Epithelial cell of proximal tubule (primary cell): ENCODE measurements at regions not wholly inside any gene's neighbourhood (a gene's known extent, or its start where the extent isn't known, plus 50 kb on each side); places are given as distances from the start of the nearest gene placed in this dataset.
"Not testable (repeated sequence)": the region's sequence is repeated elsewhere in the genome, so short reads cannot be mapped to it uniquely, and the experiment has no call there.

ENCODE experiments used
- DNase-seq: peaks from one replicate; pipeline ENCODE4 v3.0.0-alpha.2; 2011; ENCODE audit warnings: low read depth
- H3K4me3 ChIP-seq: 2 replicates; pipeline ENCODE4 v1.5.1; 2011; ENCODE audit warnings: low read depth, mild to moderate bottlenecking, low read length
- CTCF ChIP-seq: conservative IDR thresholded peaks from 2 replicates; pipeline ENCODE4 v1.5.1; 2012; ENCODE audit warnings: low read depth, mild to moderate bottlenecking, low read length

DNA sequence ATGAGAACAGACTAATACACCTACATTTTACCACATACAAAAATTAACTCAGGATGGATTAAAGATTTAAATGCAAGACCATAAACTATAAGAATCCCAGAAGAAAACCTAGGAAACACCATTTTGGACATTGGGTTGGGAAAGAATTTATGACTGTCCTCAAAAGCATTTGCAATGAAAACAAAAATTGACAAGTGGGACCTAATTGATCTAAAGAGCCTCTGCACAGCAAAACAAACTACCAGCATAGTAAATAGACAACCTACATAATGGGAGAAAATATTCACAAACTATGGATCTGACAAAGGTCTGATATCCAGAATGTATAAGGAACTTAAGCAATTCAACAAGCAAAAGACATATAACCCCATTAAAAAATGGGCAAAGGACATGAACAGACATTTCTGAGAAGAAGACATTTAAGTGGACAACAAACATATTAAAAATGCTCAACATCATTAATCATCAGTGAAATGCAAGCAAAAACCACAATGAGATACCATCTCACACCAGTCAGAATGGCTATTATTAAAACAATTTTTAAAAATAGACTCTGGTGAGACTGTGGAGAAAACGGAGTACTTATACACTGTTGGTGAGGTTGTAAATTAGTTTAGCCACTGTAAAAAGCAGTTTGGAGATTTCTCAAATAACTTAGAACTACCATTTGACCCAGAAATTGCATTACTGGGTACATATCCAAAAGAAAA is 221.7 kb upstream of the DIPK2B start:
- no peak for DNase-seq
- no peak for TF ChIP-seq CTCF
- no peak overlapping the region for H3K4me3 ChIP-seq

- TF ChIP-seq CTCF = no peak
- no peak overlapping the region for H3K4me3 ChIP-seq
- no peak for DNase-seq
These were observed 221.1 kb upstream of the DIPK2B start for GRCh38 chrX:45421806-45422205.

DNA sequence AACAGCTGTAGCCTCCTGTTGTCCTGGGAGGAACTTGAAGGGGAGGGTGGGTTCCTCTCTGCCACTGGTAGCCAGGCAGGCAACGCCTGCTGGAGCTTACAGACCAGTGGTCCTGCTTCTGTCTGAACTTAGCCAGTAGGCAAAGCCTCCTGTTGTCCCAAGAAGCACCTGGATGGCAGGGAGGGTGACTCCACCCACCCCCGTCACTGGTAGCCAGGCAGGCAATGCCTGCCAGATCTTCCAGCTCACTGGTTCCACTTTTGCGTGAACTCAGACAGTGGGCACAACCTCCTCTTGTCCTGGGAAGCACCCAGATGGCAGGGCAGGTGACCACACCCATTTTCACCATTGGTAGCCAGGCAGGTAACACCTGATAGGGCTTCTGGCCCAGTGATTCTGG is 203.5 kb upstream of the DIPK2B start:
- H3K4me3 ChIP-seq = no peak overlapping the region
- DNase-seq = no peak
- no peak for TF ChIP-seq CTCF

GRCh38 chrX:45401923-45402322 is 201.2 kb upstream of the DIPK2B start:
- DNase-seq = no peak
- no peak for TF ChIP-seq CTCF
- no peak overlapping the region for H3K4me3 ChIP-seq

- not testable (repeated sequence) for DNase-seq, H3K4me3 ChIP-seq
These were observed 200.5 kb upstream of the DIPK2B start for GRCh38 chrX:45400951-45401725.

DNA sequence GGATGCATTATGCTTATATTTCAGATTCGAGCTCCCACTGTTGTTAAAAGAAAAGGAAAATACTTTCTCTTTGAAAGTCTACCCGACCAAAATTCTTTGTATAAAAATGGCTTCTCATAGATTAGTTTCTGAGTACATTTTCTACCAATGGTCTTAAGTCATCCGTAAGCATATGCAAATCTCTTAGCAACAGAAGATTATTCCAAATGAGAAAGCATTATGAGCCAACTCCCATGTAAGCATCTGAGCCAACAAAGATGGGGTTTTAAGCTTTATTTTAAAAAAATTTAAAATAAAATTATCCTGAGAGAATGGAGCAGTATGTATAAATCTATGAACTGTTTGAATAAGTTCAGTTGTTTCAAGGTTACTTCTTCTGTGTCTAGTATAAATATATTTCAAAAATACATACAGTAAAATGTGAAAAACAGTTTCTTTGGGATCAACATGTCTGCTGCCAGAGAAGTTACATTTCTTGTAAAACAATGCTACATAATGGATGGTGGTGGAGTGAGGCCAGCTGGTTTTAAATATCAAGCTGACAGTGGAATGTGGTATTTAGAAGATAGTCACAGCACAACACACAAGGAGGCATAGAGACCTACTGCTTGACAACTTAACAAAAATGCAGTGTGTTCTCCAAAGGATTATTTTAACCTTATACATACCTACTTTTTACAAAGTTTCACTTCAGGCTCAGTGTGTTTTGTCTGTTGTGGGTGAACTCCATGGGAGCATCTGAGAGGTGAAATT is 199.5 kb upstream of the DIPK2B start:
- TF ChIP-seq CTCF = no peak
- no peak overlapping the region for H3K4me3 ChIP-seq
- DNase-seq = no peak

- TF ChIP-seq CTCF = no peak
- no peak for DNase-seq
These were observed 185.1 kb upstream of the DIPK2B start for GRCh38 chrX:45385757-45386156.

More at GRCh38 chrX:45385757-45386156, 185.1 kb upstream of the DIPK2B start:
- no peak overlapping the region for H3K4me3 ChIP-seq
